ENCODE measurements at regions not wholly inside any gene's neighbourhood (a gene's known extent, or its start where the extent isn't known, plus 50 kb on each side); places are given as distances from the start of the nearest gene placed in this dataset.
A peak's percentile ranks its signal among the peaks of the same experiment; 100 is the strongest.

DNA sequence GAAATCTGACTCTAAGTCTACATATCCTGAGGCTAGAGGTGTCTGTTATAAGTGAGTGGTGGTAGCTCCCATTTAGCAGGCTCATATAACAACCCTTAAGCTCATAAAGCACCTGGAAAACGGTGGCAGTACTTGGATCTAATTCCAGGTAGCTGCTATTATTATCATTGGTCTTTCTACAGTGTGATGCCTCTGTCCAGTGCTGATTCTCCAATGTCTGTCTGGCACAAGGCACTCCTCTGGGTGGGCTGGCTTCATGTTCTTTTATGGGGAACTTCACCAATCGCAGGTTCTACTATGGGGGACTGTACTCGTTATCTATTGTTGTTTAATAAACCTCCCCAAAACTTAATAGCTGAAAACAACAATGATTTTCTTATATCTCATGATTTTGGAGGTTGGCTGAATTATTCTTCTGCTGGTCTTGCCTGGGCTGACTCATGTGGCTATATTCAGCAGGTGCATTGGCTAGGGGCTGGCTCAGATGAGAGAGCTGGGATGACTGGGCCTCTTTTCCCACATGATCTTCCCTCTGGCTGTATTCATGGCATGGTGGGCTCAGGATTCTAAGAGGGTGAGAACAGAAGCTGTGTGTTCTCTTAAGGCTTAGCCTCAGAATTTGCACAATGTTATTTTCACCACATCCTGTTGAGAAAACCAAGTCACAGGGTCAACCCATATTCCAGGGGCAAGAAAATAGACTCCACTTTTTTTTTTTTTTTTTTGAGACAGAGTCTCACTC, 93.0 kb upstream of the PCGF5 start:
- H3K4me3 Mint-ChIP-seq: no peak overlapping the region

DNA sequence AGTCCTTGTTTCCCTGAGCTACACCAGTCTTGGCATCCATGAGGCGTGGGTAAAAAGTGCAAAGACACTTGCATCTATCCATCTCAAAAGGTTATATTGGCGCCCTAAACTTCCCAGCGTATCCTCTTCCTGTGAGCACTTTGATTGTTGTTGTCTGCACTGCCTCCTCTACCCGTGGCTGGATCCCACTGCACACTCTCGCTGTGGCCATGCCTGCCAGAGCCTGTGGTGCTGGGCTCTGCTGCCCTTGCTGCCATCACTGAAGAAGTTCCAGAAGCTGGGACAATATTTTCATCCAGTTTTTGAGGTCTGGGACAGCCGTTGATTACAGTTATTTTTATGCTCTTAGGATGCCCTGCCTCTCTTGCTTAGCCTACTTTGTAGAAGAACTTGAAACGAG, 85.3 kb upstream of the PCGF5 start:
- H3K4me3 Mint-ChIP-seq: no peak overlapping the region
- H3K9me3 Mint-ChIP-seq: no peaks in the 10 kb centered on the region
- no peak for DNase-seq
- H3K36me3 Mint-ChIP-seq (ENCODE audit: low read depth): no peaks in the 10 kb centered on the region
- no peak overlapping the region for H3K27ac Mint-ChIP-seq
- peaks cover 14% of the 10 kb centered on the region for H3K27me3 Mint-ChIP-seq
- intact Hi-C loops (cut with micrococcal nuclease): no loop called here
- no peaks in the 10 kb centered on the region for H3K4me1 Mint-ChIP-seq

More for the DNA sequence above, 93.0 kb upstream of the PCGF5 start:
- no peak overlapping the region for H3K27ac Mint-ChIP-seq
- no peaks in the 10 kb centered on the region for H3K9me3 Mint-ChIP-seq
- H3K36me3 Mint-ChIP-seq (ENCODE audit: low read depth): no peaks in the 10 kb centered on the region
- no peak for DNase-seq
- intact Hi-C loops (cut with micrococcal nuclease): no loop called here
- H3K27me3 Mint-ChIP-seq: peaks cover 16% of the 10 kb centered on the region
- peaks cover 2% of the 10 kb centered on the region for H3K4me1 Mint-ChIP-seq

DNA sequence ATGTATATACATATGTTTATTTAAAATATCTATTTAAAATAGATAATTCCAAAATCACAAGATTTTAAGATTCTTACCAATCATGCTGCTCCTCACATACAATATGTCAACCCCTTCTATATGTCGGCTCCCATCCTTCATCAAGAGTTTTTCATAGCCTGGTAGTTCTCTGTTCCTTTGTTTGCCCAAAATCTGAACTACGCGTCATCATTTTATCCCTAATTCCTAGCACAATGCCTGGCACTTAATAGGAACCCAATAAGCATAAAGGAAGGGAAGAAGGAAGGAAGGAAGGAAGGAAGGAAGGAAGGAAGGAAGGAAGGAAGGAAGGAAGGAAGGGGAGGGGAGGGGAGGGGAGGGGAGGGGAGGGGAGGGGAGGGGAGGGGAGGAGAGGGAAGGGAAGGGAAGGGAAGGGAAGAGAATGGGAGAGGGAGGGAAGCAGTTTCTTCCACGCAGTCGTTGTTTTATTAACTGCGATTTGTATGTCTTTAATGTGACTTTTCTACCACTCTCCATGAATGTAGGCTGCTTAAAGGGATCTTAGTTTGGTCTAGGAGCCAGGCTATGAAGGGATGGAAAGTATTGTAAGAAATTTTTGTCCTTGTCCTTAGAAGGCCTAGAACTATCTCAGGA, 83.3 kb upstream of the PCGF5 start:
- H3K4me1 Mint-ChIP-seq: peaks cover 5% of the 10 kb centered on the region
- no peaks in the 10 kb centered on the region for H3K36me3 Mint-ChIP-seq (ENCODE audit: low read depth)
- H3K9me3 Mint-ChIP-seq: no peaks in the 10 kb centered on the region
- H3K4me3 Mint-ChIP-seq: no peak overlapping the region
- intact Hi-C loops (cut with micrococcal nuclease): no loop called here
- H3K27ac Mint-ChIP-seq: no peak overlapping the region
- no peak for DNase-seq
- peaks cover 11% of the 10 kb centered on the region for H3K27me3 Mint-ChIP-seq

DNA sequence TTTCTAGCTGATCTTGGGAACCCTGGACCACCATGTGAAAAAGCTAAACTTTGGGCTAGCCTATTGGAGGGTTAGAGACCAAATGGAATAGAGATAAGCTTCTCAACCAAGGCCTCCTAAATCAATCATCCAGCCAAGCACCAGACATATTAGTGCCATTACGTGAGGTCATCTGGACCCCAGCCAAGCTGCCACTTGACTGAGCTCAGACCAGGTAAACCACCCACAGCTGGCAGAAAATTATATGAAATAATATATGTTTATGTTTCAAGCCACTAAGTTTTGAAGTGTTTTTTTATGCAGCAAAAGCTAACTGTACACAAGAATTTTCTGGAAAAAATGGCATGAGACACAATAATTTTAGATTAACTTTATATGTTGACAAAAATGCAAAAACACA, 82.6 kb upstream of the PCGF5 start:
- DNase-seq: no peak
- no peak overlapping the region for H3K27ac Mint-ChIP-seq
- no peaks in the 10 kb centered on the region for H3K36me3 Mint-ChIP-seq (ENCODE audit: low read depth)
- intact Hi-C loops (cut with micrococcal nuclease): no loop called here
- H3K4me3 Mint-ChIP-seq: no peak overlapping the region
- H3K4me1 Mint-ChIP-seq: peaks cover 5% of the 10 kb centered on the region
- H3K9me3 Mint-ChIP-seq: no peaks in the 10 kb centered on the region
- peaks cover 8% of the 10 kb centered on the region for H3K27me3 Mint-ChIP-seq

DNA sequence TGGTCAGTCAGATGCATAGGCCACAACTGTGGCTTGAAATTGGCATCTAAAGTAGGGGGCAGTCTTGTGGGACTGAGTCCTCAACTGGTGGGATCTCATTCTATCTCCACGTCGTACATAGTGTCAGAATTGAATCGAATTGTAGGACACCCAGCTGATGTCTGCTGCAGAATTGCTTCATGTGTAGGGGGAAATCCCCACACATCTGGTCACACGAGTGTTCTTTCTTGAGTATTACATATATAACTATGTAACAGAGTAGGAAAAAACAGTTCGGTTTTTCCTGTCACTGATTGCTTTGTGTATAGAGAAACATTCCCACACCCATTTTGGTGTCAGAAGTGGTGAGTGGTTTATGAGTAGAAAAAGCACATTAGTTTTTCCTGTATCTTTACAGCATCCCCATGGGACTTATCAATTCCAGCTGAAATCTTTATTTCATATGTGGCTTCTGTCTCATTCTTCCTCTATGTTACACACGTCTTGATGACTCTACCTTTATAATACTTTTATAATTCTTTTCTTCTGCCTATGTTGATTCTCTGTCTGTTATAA, 79.4 kb upstream of the PCGF5 start:
- peaks cover 7% of the 10 kb centered on the region for H3K4me1 Mint-ChIP-seq
- no peak overlapping the region for H3K4me3 Mint-ChIP-seq
- H3K36me3 Mint-ChIP-seq (ENCODE audit: low read depth): no peaks in the 10 kb centered on the region
- intact Hi-C loops (cut with micrococcal nuclease): no loop called here
- H3K9me3 Mint-ChIP-seq: no peaks in the 10 kb centered on the region
- DNase-seq: no peak
- H3K27me3 Mint-ChIP-seq: peaks cover 2% of the 10 kb centered on the region
- H3K27ac Mint-ChIP-seq: no peak overlapping the region

DNA sequence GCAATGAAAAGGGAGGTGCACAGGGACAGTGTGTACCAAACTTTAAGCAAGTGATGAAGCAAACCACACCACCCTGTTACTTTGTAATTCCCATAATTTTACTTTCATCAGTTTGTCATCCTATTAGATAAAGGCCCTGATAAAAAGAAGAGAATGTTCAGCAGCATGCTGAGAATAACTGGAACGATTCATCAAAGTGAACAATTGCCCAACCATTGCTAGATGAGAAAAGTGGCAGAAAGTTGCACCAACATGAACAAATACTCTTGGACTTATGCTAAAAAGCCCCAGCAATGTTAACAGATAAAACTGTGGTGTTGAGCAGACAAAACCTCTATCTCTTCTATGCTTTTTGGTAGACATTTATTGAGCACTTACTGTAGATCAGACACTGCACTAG, 75.5 kb upstream of the PCGF5 start:
- H3K4me1 Mint-ChIP-seq: peaks cover 7% of the 10 kb centered on the region
- H3K27ac Mint-ChIP-seq: no peak overlapping the region
- no peak overlapping the region for H3K4me3 Mint-ChIP-seq
- H3K36me3 Mint-ChIP-seq (ENCODE audit: low read depth): no peaks in the 10 kb centered on the region
- no peaks in the 10 kb centered on the region for H3K9me3 Mint-ChIP-seq
- intact Hi-C loops (cut with micrococcal nuclease): no loop called here
- H3K27me3 Mint-ChIP-seq: peaks cover 3% of the 10 kb centered on the region
- no peak for DNase-seq

DNA sequence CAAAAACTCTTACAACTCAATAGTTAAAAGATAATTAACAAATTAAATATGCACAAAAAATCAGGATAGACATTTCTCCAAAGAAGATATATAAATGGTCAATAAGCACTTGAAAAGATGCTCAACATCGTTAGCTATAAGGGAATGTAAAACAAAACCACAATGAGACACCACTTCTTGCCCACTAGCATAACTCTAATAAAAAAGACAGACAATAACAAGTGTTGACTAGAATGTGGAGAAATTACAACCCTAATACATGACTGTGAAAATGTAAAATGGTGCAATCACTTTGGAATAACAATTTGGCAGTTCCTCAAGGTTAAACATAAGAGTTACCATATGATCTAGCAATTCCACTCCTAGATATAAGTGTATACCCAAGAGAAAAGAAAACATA, 74.3 kb upstream of the PCGF5 start:
- Mint-ChIP-seq H3K27me3 (peaks cover 6% of the 10 kb centered on the region), H3K9me3 (no peaks in the 10 kb centered on the region), H3K4me1 (peaks cover 7% of the 10 kb centered on the region), H3K36me3 (ENCODE audit: low read depth) (no peaks in the 10 kb centered on the region), H3K4me3 (no peak overlapping the region), H3K27ac (no peak overlapping the region)
- intact Hi-C loops (cut with micrococcal nuclease): no loop called here
- DNase-seq: no peak

DNA sequence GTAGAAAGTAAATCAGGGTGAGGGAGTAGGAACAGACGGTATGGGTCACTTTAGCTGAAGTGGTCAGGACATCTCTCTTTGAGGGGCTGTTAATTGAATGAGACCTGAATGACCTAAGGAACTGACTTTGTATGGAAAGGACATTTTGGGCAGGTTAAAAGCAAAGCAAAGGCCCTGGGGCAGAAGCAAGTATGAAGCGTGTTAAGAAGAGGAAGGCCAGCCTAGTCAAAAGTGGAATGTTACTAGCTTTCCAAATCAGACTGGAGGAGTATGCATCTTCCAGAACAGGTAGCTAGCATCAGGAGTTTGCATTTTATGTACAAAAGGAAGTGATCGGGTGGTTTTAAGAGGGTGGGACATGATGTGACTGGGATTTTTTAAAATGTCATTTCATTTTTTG, 70.9 kb upstream of the PCGF5 start:
- H3K27ac Mint-ChIP-seq: no peak overlapping the region
- H3K4me3 Mint-ChIP-seq: no peak overlapping the region
- H3K27me3 Mint-ChIP-seq: peaks cover 9% of the 10 kb centered on the region
- intact Hi-C loops (cut with micrococcal nuclease): no loop called here
- peak; percentile 30 for DNase-seq
- H3K9me3 Mint-ChIP-seq: no peaks in the 10 kb centered on the region
- no peaks in the 10 kb centered on the region for H3K4me1 Mint-ChIP-seq
- no peaks in the 10 kb centered on the region for H3K36me3 Mint-ChIP-seq (ENCODE audit: low read depth)

DNA sequence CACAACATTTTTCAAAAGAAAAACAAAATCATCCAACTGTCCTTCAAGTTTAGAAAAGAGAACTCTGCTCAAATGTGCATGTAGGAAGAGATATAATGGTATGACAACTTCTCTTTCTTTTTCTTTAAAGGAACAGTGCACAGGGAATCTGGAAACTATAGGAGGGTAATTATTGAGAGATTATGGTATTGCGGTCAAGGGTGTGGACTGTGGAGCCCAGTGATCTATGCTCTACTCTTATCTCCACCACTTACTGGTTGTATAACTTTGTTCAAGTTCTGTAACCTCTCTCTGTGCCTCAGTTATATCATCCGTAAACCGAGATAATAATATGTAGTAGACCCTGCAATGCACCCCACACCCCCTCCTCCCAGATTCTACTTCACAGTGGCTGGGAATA, 69.8 kb upstream of the PCGF5 start:
- no peak overlapping the region for H3K27ac Mint-ChIP-seq
- H3K27me3 Mint-ChIP-seq: peaks cover 9% of the 10 kb centered on the region
- no peak for DNase-seq
- no peaks in the 10 kb centered on the region for H3K4me1 Mint-ChIP-seq
- intact Hi-C loops (cut with micrococcal nuclease): loop anchor here (10.0 kb wide), 1 partner anchor 236 kb away; no protein-coding TSS in a partner anchor
- H3K9me3 Mint-ChIP-seq: no peaks in the 10 kb centered on the region
- H3K36me3 Mint-ChIP-seq (ENCODE audit: low read depth): no peaks in the 10 kb centered on the region
- no peak overlapping the region for H3K4me3 Mint-ChIP-seq

DNA sequence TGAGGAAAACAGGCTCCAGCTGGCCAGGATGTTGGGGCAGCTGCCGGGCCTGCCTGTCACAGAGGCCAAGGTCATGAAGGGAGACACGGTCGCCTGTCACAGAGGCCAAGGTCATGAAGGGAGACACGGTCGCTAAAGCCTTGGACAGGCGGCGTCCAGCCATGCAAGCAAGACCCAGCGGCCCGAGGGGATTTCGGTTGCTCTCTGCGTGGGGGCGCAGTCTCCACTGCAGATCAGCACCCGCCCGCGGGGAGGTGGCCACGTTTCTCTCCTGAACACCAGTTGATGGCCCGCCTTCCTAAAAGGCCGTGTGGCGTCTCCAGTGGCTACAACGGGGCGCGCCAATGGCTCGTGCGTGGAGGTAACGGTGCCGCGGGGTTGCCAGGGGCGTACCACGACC, 67.0 kb upstream of the PCGF5 start:
- Mint-ChIP-seq H3K4me3 (no peak overlapping the region), H3K36me3 (ENCODE audit: low read depth) (no peaks in the 10 kb centered on the region), H3K4me1 (no peaks in the 10 kb centered on the region), H3K27ac (no peak overlapping the region), H3K27me3 (peaks cover 9% of the 10 kb centered on the region), H3K9me3 (no peaks in the 10 kb centered on the region)
- intact Hi-C loops (cut with micrococcal nuclease): loop anchor here (10.0 kb wide), 1 partner anchor 239 kb away; no protein-coding TSS in a partner anchor
- DNase-seq: no peak

DNA sequence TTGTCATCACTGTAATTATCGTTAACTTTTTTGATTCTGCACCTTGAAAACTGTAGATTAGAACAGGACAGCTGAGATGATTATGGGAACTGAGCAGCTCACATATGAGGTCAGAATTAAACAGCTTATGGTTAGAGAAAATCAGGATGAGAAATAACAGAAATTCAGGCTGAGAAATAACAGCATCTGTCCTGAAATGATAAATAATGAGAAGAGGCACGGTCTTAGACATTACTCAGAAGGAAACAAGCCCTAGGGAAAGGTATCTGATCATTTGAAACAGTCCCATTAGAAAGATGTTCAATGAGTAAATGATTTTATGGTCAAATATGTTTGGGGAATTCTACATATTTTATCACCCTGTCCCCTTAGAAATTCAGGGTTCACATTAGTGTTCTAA, 65.6 kb upstream of the PCGF5 start:
- no peaks in the 10 kb centered on the region for H3K36me3 Mint-ChIP-seq (ENCODE audit: low read depth)

DNA sequence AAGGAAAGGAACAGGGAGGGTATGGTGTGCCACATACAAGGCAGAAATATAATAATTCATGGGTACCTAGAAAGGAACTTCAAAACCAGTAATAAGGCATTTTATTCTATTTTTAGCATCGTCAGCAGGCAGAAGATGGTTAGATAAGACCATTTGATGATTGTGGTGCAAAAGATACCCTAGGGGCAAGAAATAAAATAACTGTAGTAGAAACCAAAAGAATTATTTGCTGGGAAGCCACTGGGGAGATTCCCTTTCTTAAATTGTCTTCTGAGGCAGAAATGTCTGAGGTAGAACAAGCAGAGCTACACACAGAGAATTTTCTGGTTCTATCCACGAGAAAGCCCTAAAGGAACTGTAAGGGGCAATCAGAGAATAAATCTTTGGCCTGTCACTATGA, 64.3 kb upstream of the PCGF5 start:
- Mint-ChIP-seq H3K36me3 (ENCODE audit: low read depth) (no peaks in the 10 kb centered on the region), H3K4me1 (peaks cover 1% of the 10 kb centered on the region)
- intact Hi-C loops (cut with micrococcal nuclease): loop anchor here (10.0 kb wide), 1 partner anchor 241 kb away; no protein-coding TSS in a partner anchor

More for the DNA sequence above, 65.6 kb upstream of the PCGF5 start:
- intact Hi-C loops (cut with micrococcal nuclease): loop anchor here (10.0 kb wide), 1 partner anchor 240 kb away; no protein-coding TSS in a partner anchor
- no peak overlapping the region for H3K4me3 Mint-ChIP-seq
- H3K4me1 Mint-ChIP-seq: no peaks in the 10 kb centered on the region
- no peaks in the 10 kb centered on the region for H3K9me3 Mint-ChIP-seq
- no peak for DNase-seq
- H3K27me3 Mint-ChIP-seq: peaks cover 9% of the 10 kb centered on the region
- no peak overlapping the region for H3K27ac Mint-ChIP-seq

DNA sequence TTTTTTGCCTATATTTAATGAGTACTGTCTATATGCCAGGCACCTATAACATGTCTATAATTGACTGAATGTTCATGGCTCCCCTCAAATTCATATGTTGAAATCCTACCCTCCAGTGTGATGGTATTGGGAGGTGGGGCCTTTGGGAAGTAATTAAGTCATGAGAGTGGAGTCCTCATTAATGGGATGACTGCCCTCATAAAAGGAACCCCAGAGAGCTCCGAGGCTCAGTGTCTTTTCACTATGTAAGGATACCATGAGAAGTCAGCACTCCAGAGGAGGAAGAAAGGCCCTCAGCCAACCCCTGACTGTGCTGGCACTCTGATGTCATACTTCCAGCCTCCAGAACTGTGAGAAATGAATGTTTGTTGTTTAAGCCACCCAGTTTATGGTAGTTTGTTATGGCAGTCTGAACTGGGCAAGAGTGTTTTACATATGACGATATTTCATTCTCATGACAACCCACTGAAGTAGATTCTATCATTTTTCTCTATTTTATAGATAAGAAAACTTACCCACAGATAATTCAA, 61.1 kb upstream of the PCGF5 start:
- no peaks in the 10 kb centered on the region for H3K9me3 Mint-ChIP-seq
- peaks cover 12% of the 10 kb centered on the region for H3K4me1 Mint-ChIP-seq
- H3K4me3 Mint-ChIP-seq: no peak overlapping the region
- no peak overlapping the region for H3K27ac Mint-ChIP-seq
- peaks cover 3% of the 10 kb centered on the region for H3K36me3 Mint-ChIP-seq (ENCODE audit: low read depth)
- peaks cover 7% of the 10 kb centered on the region for H3K27me3 Mint-ChIP-seq
- intact Hi-C loops (cut with micrococcal nuclease): loop anchor here (10.0 kb wide), 1 partner anchor 245 kb away; no protein-coding TSS in a partner anchor
- no peak for DNase-seq

More for the DNA sequence above, 64.3 kb upstream of the PCGF5 start:
- Mint-ChIP-seq H3K4me3 (no peak overlapping the region), H3K27me3 (peaks cover 9% of the 10 kb centered on the region), H3K9me3 (no peaks in the 10 kb centered on the region), H3K27ac (no peak overlapping the region)
- no peak for DNase-seq

DNA sequence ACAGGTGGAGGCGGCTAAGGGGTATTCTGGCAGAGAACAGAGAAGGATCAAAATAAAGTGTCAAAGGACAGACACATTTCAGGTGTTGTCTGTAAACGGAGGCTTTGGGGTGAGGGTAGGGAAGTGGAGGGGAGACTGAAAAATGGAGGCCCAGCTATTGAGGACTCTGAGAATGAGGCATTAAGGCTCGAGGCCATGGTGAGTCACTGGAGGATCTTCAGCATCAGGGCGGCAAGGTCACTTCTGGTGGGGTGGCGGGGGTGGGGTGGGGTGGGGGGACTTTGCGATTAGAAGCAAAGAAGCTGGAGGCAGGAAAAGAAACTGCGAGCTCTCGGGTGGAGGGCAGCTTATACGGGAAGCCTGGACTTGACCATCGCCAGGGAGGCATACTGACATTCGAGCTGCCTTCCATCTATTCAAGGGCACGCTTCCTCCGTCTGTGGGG, 58.4 kb upstream of the PCGF5 start:
- intact Hi-C loops (cut with micrococcal nuclease): loop anchor here (1.0 to 10.0 kb wide), 6 partner anchors 58 to 935 kb away; partner anchors contain the start of genes HECTD2, PCGF5 and RPP30
- peaks cover 10% of the 10 kb centered on the region for H3K36me3 Mint-ChIP-seq (ENCODE audit: low read depth)

More for the DNA sequence above, 58.4 kb upstream of the PCGF5 start:
- H3K27me3 Mint-ChIP-seq: peaks cover 9% of the 10 kb centered on the region
- peaks cover 27% of the 10 kb centered on the region for H3K4me1 Mint-ChIP-seq
- H3K27ac Mint-ChIP-seq: peak overlapping the region; percentile 89
- DNase-seq: peak; percentile 63
- peak overlapping the region; percentile 83 for H3K4me3 Mint-ChIP-seq
- no peaks in the 10 kb centered on the region for H3K9me3 Mint-ChIP-seq
